Progenitor cell of endocrine pancreas (in vitro differentiated cells): ENCODE measurements at regions not wholly inside any gene's neighbourhood (a gene's known extent, or its start where the extent isn't known, plus 50 kb on each side); places are given as distances from the start of the nearest gene placed in this dataset.

Experiments used
- DNase-seq: peaks from one replicate; pipeline ENCODE4 v3.0.0; 2021; ENCODE audit warnings: low spot score; ENCODE audit not compliant: unreplicated experiment
- H3K27ac Mint-ChIP-seq: 2 replicates; pipeline ENCODE4 v1.8.0; 2021; ENCODE audit warnings: mild to moderate bottlenecking, moderate library complexity, mixed read lengths
- H3K27me3 Mint-ChIP-seq: 2 replicates; pipeline ENCODE4 v1.8.0; 2021; ENCODE audit warnings: mixed read lengths
- H3K36me3 Mint-ChIP-seq: 2 replicates; pipeline ENCODE4 v1.8.0; 2022; ENCODE audit warnings: mixed read lengths; ENCODE audit not compliant: insufficient read depth
- H3K4me1 Mint-ChIP-seq: 2 replicates; pipeline ENCODE4 v1.8.0; 2021; ENCODE audit warnings: low read depth, mixed read lengths
- H3K4me3 Mint-ChIP-seq: 2 replicates; pipeline ENCODE4 v1.8.0; 2021; ENCODE audit warnings: low read depth, mild to moderate bottlenecking, moderate library complexity, mixed read lengths
- H3K9me3 Mint-ChIP-seq: 2 replicates; pipeline ENCODE4 v1.8.0; 2021; ENCODE audit warnings: low read depth, mixed read lengths
- CTCF ChIP-seq: fragments of 200-600 bp; sonication (generic); IDR thresholded peaks from one replicate; pipeline ENCODE4 v1.5.0; 2021; ENCODE audit warnings: antibody characterized with exemption, mild to moderate bottlenecking; ENCODE audit not compliant: unreplicated experiment

DNA sequence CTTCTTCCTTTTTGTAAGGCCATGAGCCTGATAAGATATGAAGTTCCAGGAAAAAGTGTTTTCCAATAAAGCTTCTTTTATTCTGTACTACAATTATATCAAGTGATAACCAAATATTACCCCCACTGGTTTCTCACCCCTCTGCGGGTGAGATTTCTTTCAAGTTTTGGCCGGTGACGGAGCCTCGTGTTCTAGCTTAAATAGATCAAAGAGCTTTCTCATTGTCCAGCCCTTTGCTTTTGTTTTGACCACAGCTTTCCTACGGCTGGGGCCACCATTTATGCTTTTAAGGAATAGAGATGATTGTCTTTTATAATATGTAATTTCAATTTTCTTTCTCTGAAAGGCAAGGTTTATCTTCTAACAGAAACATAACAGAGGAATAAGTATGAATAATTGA is 196.7 kb upstream of the MTPN start:
- Mint-ChIP-seq H3K4me1 (peaks cover 3% of the 10 kb centered on the region), H3K9me3 (no peaks in the 10 kb centered on the region), H3K27ac (no peak overlapping the region), H3K4me3 (no peak overlapping the region), H3K27me3 (no peaks in the 10 kb centered on the region), H3K36me3 (no peaks in the 10 kb centered on the region)
- no peak for TF ChIP-seq CTCF
- DNase-seq = no peak

GRCh38 chr7:136171233-136171632 is 194.1 kb upstream of the MTPN start:
- peaks cover 8% of the 10 kb centered on the region for H3K4me1 Mint-ChIP-seq
- TF ChIP-seq CTCF = no peak
- H3K27ac Mint-ChIP-seq = no peak overlapping the region
- H3K36me3 Mint-ChIP-seq = no peaks in the 10 kb centered on the region
- no peak overlapping the region for H3K4me3 Mint-ChIP-seq
- no peaks in the 10 kb centered on the region for H3K27me3 Mint-ChIP-seq
- H3K9me3 Mint-ChIP-seq = no peaks in the 10 kb centered on the region
- no peak for DNase-seq

DNA sequence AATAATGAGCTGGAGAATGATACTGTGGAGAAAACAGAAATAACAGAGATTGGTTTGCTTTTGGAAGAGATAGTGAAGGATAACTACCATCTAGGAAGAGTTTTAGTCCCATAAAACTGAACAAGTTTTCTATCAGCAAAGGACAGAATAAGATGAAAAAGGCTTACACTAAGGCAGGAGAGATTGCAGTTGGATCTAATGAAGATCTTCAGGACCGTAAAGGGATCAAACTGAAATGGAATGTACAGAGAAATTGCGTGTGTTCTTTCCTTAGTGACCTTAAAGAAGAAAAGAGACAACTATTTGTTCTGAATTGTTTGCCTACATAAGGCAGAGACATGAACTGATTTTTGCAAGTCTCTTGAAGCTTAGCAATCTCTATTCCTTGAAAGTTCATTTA is 191.7 kb upstream of the MTPN start:
- no peak overlapping the region for H3K27ac Mint-ChIP-seq
- TF ChIP-seq CTCF = no peak
- DNase-seq = no peak
- H3K4me1 Mint-ChIP-seq = peaks cover 8% of the 10 kb centered on the region
- H3K36me3 Mint-ChIP-seq = no peaks in the 10 kb centered on the region
- H3K27me3 Mint-ChIP-seq = no peaks in the 10 kb centered on the region
- no peaks in the 10 kb centered on the region for H3K9me3 Mint-ChIP-seq
- H3K4me3 Mint-ChIP-seq = no peak overlapping the region

- DNase-seq = no peak
- Mint-ChIP-seq H3K36me3 (no peaks in the 10 kb centered on the region), H3K4me3 (no peak overlapping the region), H3K27ac (no peak overlapping the region), H3K27me3 (no peaks in the 10 kb centered on the region), H3K9me3 (no peaks in the 10 kb centered on the region), H3K4me1 (peaks cover 8% of the 10 kb centered on the region)
- TF ChIP-seq CTCF = no peak
Measured at GRCh38 chr7:136167991-136168390, 190.8 kb upstream of the MTPN start.

- H3K27ac Mint-ChIP-seq = no peak overlapping the region
- no peaks in the 10 kb centered on the region for H3K36me3 Mint-ChIP-seq
- no peak overlapping the region for H3K4me3 Mint-ChIP-seq
- peaks cover 8% of the 10 kb centered on the region for H3K4me1 Mint-ChIP-seq
- TF ChIP-seq CTCF = no peak
- no peaks in the 10 kb centered on the region for H3K27me3 Mint-ChIP-seq
- DNase-seq = no peak
- no peaks in the 10 kb centered on the region for H3K9me3 Mint-ChIP-seq
Measured at GRCh38 chr7:136166521-136166920, 189.4 kb upstream of the MTPN start.
